HAP-1 (cell line): ENCODE measurements at regions not wholly inside any gene's neighbourhood (a gene's known extent, or its start where the extent isn't known, plus 50 kb on each side); places are given as distances from the start of the nearest gene placed in this dataset.

Experiments used
- DNase-seq, 2 experiments: peaks; one replicate each; pipeline ENCODE4 v3.0.0-alpha.2; 2016 to 2020; ENCODE audit warnings: low spot score in 2 of 2
- H3K27me3 ChIP-seq: fragments of 250-450 bp; sonication (Bioruptor Pico); 2 replicates; pipeline ENCODE4 v1.5.1; 2020; ENCODE audit warnings: low read depth, mild to moderate bottlenecking, moderate library complexity
- H3K36me3 ChIP-seq: fragments of 250-450 bp; sonication (Bioruptor Pico); replicated peaks from 2 replicates; pipeline ENCODE4 v1.5.1; 2020; ENCODE audit warnings: mild to moderate bottlenecking
- H3K4me1 ChIP-seq: fragments of 250-450 bp; sonication (Bioruptor Pico); 2 replicates; pipeline ENCODE4 v1.5.1; 2020; ENCODE audit warnings: mild to moderate bottlenecking
- H3K4me3 ChIP-seq: fragments of 250-450 bp; sonication (Bioruptor Pico); 2 replicates; pipeline ENCODE4 v1.5.1; 2020; ENCODE audit warnings: mild to moderate bottlenecking, moderate library complexity
- H3K9me3 ChIP-seq: fragments of 250-450 bp; sonication (Bioruptor Pico); 2 replicates; pipeline ENCODE4 v1.5.1; 2020; ENCODE audit warnings: mild to moderate bottlenecking, moderate library complexity
- in situ Hi-C: fragments of 300-500 bp; cut with MboI; formaldehyde crosslinking; loops from 3 replicates; pipeline ENCODE4 v1.14.3; 2020; ENCODE audit warnings: low sequenced_read_pairs, inconsistent platforms, mixed read lengths

- no peaks in the 10 kb centered on the region for H3K36me3 ChIP-seq
- no peak overlapping the region for H3K4me3 ChIP-seq
- in situ Hi-C loops: no loop called here
- H3K4me1 ChIP-seq: peaks cover 13% of the 10 kb centered on the region
- peak in 1 of 2 experiments; percentile 64 for DNase-seq
- peaks cover 9% of the 10 kb centered on the region for H3K27me3 ChIP-seq
- H3K9me3 ChIP-seq: no peaks in the 10 kb centered on the region
Observed at GRCh38 chr9:79809931-79810330, 238.2 kb downstream of the TLE4 start.

GRCh38 chr9:79809316-79809876 lies 237.6 kb downstream of the TLE4 start:
- no peak for DNase-seq
- in situ Hi-C loops: no loop called here
- H3K4me1 ChIP-seq: peaks cover 13% of the 10 kb centered on the region
- H3K36me3 ChIP-seq: no peaks in the 10 kb centered on the region
- no peaks in the 10 kb centered on the region for H3K9me3 ChIP-seq
- H3K4me3 ChIP-seq: no peak overlapping the region
- H3K27me3 ChIP-seq: peaks cover 9% of the 10 kb centered on the region

- Histone ChIP-seq H3K4me1 (peaks cover 13% of the 10 kb centered on the region), H3K27me3 (peaks cover 8% of the 10 kb centered on the region), H3K9me3 (no peaks in the 10 kb centered on the region), H3K4me3 (no peak overlapping the region), H3K36me3 (no peaks in the 10 kb centered on the region)
- no peak for DNase-seq
- in situ Hi-C loops: no loop called here
Observed at GRCh38 chr9:79807971-79808370, 236.2 kb downstream of the TLE4 start.

GRCh38 chr9:79806086-79806485 lies 234.3 kb downstream of the TLE4 start:
- H3K36me3 ChIP-seq: no peaks in the 10 kb centered on the region
- in situ Hi-C loops: no loop called here
- H3K4me3 ChIP-seq: no peak overlapping the region
- peaks cover 7% of the 10 kb centered on the region for H3K27me3 ChIP-seq
- no peak for DNase-seq
- H3K9me3 ChIP-seq: no peaks in the 10 kb centered on the region
- H3K4me1 ChIP-seq: peaks cover 11% of the 10 kb centered on the region

GRCh38 chr9:79801459-79801858 lies 229.7 kb downstream of the TLE4 start:
- in situ Hi-C loops: no loop called here

GRCh38 chr9:79800578-79800977 lies 228.8 kb downstream of the TLE4 start:
- Histone ChIP-seq H3K9me3 (no peaks in the 10 kb centered on the region), H3K36me3 (no peaks in the 10 kb centered on the region), H3K4me3 (no peak overlapping the region), H3K4me1 (no peaks in the 10 kb centered on the region), H3K27me3 (no peaks in the 10 kb centered on the region; the same call in 1 of the 2 replicates)
- in situ Hi-C loops: no loop called here
- no peak for DNase-seq

More at GRCh38 chr9:79801459-79801858, 229.7 kb downstream of the TLE4 start:
- Histone ChIP-seq H3K27me3 (peaks cover 4% of the 10 kb centered on the region; the same call in 1 of the 2 replicates), H3K9me3 (no peaks in the 10 kb centered on the region), H3K4me1 (no peaks in the 10 kb centered on the region), H3K36me3 (no peaks in the 10 kb centered on the region), H3K4me3 (no peak overlapping the region)
- no peak for DNase-seq

- Histone ChIP-seq H3K27me3 (no peaks in the 10 kb centered on the region), H3K4me3 (no peak overlapping the region), H3K9me3 (no peaks in the 10 kb centered on the region), H3K4me1 (no peaks in the 10 kb centered on the region), H3K36me3 (no peaks in the 10 kb centered on the region)
- no peak for DNase-seq
- in situ Hi-C loops: no loop called here
Observed at GRCh38 chr9:79799691-79800335, 228.0 kb downstream of the TLE4 start.

- no peaks in the 10 kb centered on the region for H3K4me1 ChIP-seq
- no peak for DNase-seq
Observed at GRCh38 chr9:79798450-79798849, 226.7 kb downstream of the TLE4 start.

GRCh38 chr9:79796411-79796810 lies 224.6 kb downstream of the TLE4 start:
- in situ Hi-C loops: no loop called here
- H3K4me3 ChIP-seq: no peak overlapping the region
- no peak for DNase-seq
- H3K36me3 ChIP-seq: no peaks in the 10 kb centered on the region
- no peaks in the 10 kb centered on the region for H3K27me3 ChIP-seq
- H3K4me1 ChIP-seq: no peaks in the 10 kb centered on the region
- H3K9me3 ChIP-seq: no peaks in the 10 kb centered on the region

More at GRCh38 chr9:79798450-79798849, 226.7 kb downstream of the TLE4 start:
- no peaks in the 10 kb centered on the region for H3K27me3 ChIP-seq
- no peaks in the 10 kb centered on the region for H3K9me3 ChIP-seq
- H3K4me3 ChIP-seq: no peak overlapping the region
- in situ Hi-C loops: no loop called here
- no peaks in the 10 kb centered on the region for H3K36me3 ChIP-seq

GRCh38 chr9:79788662-79789061 lies 216.9 kb downstream of the TLE4 start:
- Histone ChIP-seq H3K9me3 (no peaks in the 10 kb centered on the region), H3K36me3 (no peaks in the 10 kb centered on the region), H3K27me3 (no peaks in the 10 kb centered on the region), H3K4me3 (no peak overlapping the region), H3K4me1 (no peaks in the 10 kb centered on the region)
- DNase-seq: no peak
- in situ Hi-C loops: no loop called here

GRCh38 chr9:79781263-79781662 lies 209.5 kb downstream of the TLE4 start:
- no peaks in the 10 kb centered on the region for H3K9me3 ChIP-seq
- H3K4me3 ChIP-seq: no peak overlapping the region
- H3K36me3 ChIP-seq: no peaks in the 10 kb centered on the region
- no peak for DNase-seq
- in situ Hi-C loops: no loop called here
- H3K4me1 ChIP-seq: no peaks in the 10 kb centered on the region
- no peaks in the 10 kb centered on the region for H3K27me3 ChIP-seq

- H3K4me1 ChIP-seq: no peaks in the 10 kb centered on the region
- no peaks in the 10 kb centered on the region for H3K27me3 ChIP-seq
- H3K36me3 ChIP-seq: no peaks in the 10 kb centered on the region
- in situ Hi-C loops: no loop called here
- no peaks in the 10 kb centered on the region for H3K9me3 ChIP-seq
- H3K4me3 ChIP-seq: no peak overlapping the region
- no peak for DNase-seq
Observed at GRCh38 chr9:79780559-79780958, 208.8 kb downstream of the TLE4 start.

- Histone ChIP-seq H3K4me3 (no peak overlapping the region), H3K4me1 (no peaks in the 10 kb centered on the region), H3K27me3 (no peaks in the 10 kb centered on the region), H3K9me3 (no peaks in the 10 kb centered on the region), H3K36me3 (no peaks in the 10 kb centered on the region)
- no peak for DNase-seq
- in situ Hi-C loops: no loop called here
Observed at GRCh38 chr9:79779901-79780300, 208.1 kb downstream of the TLE4 start.

GRCh38 chr9:79778581-79778980 lies 206.8 kb downstream of the TLE4 start:
- no peak overlapping the region for H3K4me3 ChIP-seq
- no peak for DNase-seq
- in situ Hi-C loops: no loop called here
- no peaks in the 10 kb centered on the region for H3K4me1 ChIP-seq
- H3K27me3 ChIP-seq: no peaks in the 10 kb centered on the region
- no peaks in the 10 kb centered on the region for H3K9me3 ChIP-seq
- no peaks in the 10 kb centered on the region for H3K36me3 ChIP-seq
